HG02798 (cell line): ENCODE measurements at regions not wholly inside any gene's neighbourhood (a gene's known extent, or its start where the extent isn't known, plus 50 kb on each side); places are given as distances from the start of the nearest gene placed in this dataset.
"Not testable (repeated sequence)": the region's sequence is repeated elsewhere in the genome, so short reads cannot be mapped to it uniquely, and the experiment has no call there.

Experiments used
- ATAC-seq: cut with Tn5 transposase; IDR thresholded peaks from one replicate; pipeline ENCODE4 v1.9.1; 2021; ENCODE audit warnings: mild to moderate bottlenecking; ENCODE audit not compliant: unreplicated experiment, poor library complexity

DNA sequence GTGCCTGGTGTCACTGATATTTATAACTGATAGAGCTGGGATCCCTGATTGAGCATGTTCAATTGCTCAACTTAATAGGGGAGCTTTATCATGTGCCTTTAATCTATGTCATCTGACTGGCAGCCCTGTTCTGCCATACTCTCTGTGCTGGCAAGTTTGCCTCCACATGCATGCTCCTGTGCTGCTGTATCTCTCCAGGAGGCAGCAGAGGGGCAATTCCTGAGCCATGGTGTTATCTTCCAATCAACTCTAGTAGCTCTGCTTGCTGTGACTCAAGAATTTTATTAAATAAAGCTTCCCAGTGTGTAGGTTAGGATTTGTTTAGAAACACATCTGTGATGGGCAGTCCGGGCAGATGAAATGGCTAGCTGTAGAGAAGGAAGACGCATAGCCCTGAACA is 642.0 kb downstream of the KIF4B start:
- ATAC-seq: no peak

GRCh38 chr5:155661859-155662258 is 648.3 kb downstream of the KIF4B start:
- no peak for ATAC-seq

GRCh38 chr5:155665361-155665760 is 651.8 kb downstream of the KIF4B start:
- ATAC-seq: no peak

- not testable (repeated sequence) for ATAC-seq
Observed at GRCh38 chr5:155672001-155672400, 655.0 kb upstream of the SGCD start.

DNA sequence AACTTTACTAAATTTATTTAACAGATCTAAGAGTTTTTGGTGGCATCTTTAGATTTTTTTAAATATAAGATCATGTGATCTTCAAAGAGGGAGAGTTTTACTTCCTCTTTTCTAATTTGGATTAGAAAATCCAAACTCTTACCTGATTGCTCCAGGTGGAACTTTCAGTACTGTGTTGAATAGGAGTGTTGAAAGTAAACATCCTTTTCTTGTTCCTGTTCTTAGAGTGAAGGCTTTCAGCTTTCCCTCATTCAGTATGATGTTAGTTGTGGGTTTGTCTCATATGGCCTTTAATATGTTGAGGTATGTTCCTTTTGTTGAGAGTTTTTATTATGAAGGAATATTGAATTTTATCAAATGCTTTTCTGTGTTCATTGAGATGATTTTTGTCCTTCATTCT is 650.0 kb upstream of the SGCD start:
- ATAC-seq: no peak

GRCh38 chr5:155678371-155678770 is 648.6 kb upstream of the SGCD start:
- ATAC-seq: no peak

DNA sequence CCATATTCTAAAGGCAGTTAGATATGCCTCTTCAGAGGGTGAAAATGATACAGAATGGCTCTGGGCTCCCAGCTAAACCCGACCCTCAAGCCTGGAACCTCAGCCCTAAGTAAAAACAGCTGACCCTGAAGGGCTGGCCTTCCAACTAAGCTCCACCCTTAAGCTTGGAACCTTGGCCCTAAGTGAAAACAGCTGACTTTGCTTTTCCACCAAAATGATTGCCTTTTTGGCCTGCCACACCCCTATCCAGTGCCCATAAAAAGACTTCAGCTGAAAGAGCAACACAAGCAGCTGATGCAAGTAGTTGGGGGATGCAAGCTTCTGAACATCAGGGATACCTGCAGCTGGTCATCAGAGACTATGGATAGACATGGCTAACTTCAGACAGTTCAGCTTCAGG is 647.4 kb upstream of the SGCD start:
- no peak for ATAC-seq

DNA sequence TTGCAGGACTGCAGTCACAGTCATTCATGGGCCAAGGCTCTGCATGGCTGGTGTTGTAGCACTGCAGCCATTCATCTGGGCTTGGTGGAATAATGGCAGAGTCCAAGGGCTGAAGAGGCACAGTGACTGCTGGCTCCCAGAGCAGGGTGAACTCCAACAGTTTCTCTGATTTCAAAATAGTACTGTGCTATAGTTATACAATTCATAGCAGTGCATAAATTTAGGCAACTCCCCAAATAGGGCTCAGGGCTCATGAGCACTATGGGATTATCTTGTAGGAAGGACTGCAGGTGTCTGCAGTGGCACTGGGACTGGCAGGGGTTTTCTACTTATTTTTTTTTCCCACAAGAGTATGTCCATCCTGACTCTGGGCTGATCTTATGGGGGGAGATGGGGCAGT is 642.5 kb upstream of the SGCD start:
- ATAC-seq: no peak

GRCh38 chr5:155686131-155686530 is 640.8 kb upstream of the SGCD start:
- no peak for ATAC-seq

- no peak for ATAC-seq
Observed at GRCh38 chr5:155689406-155689805, 637.6 kb upstream of the SGCD start.

DNA sequence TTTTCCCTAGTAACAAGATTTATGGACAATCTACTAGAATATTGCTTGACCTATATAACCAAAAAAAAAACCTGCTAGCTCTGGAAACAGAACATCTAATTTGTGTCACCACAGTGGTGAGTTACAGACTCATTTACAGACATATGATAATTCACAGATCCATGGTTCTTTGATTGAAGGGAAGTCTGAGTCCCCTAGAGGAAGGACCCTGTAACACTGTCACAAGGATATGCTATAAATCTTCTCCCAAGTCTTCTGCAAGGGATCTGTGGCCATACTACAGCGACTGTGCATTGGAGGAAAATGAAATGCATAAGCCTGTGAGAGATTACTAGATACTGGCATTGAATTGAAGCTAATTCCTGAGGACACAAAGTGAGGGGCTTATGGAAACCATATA is 630.6 kb upstream of the SGCD start:
- no peak for ATAC-seq

- no peak for ATAC-seq
Observed at GRCh38 chr5:155697236-155697635, 629.7 kb upstream of the SGCD start.

DNA sequence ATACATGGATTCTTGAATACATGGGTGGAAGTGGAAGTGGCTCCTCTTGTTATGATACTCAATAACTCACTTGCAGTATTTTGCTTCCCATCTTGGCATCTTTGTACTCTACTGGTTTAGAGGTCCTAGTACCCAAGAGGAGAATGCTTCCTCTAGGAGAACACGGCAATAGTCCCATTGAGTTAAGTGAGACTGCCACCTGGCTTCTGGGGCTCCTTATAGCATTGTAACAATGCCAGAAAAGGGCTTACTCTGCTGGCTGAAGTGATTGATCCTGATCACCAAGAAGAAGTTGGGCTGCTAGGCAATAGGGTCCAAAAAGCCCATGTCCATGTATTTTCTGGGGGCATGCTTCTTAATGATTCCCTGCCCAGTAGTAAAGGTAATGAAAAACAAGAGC is 627.6 kb upstream of the SGCD start:
- ATAC-seq: no peak

DNA sequence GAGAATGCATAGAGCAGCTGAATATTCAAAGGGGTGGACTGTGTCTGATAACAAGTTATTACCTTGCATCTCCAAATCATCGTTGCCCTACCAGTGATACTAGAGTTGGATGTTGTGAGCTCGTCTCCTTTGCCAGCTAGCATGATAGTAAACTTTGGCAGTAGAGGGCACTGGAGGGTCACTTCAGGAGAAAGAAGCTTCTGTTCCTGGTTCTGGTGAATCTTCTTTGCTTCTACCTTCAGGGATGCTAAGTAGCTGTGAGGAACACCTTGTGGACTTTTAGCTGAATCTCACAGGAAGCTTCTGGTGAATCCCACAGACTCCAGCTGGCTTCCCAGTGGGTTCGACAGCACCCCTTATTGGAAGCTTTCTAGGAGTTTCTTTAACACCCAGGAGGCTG is 626.6 kb upstream of the SGCD start:
- no peak for ATAC-seq

DNA sequence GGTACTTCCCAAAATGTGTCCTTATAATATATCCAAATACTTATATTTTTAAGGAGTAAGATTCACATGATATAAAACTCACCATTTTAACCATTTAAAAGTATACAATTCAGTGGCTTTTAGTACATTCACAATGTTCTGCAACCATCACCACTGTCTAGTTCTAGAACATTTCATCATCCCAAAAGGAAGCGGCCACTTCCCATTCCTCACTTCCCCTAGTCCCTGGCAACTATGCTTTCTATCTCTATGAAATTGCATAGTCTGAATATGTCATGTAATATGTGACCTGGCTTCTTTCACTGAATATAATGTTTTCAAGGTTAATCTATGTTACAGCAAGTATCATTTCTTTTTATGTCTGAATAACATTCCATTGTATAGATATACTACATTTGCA is 615.1 kb upstream of the SGCD start:
- no peak for ATAC-seq

DNA sequence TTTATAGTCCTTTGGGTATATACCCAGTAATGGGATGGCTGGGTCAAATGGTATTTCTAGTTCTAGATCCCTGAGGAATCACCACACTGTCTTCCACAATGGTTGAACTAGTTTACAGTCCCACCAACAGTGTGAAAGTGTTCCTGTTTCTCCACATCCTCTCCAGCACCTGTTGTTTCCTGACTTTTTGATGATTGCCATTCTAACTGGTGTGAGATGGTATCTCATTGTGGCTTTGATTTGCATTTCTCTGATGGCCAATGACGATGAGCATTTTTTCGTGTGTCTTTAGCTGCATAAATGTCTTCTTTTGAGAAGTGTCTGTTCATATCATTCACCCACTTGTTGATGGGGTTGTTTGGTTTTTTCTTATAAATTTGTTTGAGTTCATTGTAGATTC is 612.5 kb upstream of the SGCD start:
- not testable (repeated sequence) for ATAC-seq

DNA sequence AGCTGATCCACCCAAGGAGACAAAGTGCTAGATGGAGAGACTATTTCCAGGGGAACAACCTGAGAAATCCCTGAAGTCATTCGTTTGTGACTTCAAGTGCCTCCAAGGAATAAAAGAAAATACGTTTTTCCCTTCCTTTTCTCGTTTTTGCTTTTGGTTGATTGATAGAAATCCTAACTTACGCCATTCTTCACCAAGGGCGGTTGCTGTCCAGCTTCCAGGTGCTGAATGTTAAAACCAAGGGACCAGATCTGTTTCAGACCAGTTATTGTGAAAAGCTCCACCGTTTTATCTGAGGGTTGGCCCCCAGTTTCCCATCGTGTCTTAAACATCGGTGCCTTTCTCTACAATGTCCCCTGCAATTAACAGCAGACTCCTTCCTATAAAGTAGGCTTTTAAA is 600.7 kb upstream of the SGCD start:
- ATAC-seq: no peak

- no peak for ATAC-seq
Observed at GRCh38 chr5:155727512-155728145, 599.3 kb upstream of the SGCD start.

DNA sequence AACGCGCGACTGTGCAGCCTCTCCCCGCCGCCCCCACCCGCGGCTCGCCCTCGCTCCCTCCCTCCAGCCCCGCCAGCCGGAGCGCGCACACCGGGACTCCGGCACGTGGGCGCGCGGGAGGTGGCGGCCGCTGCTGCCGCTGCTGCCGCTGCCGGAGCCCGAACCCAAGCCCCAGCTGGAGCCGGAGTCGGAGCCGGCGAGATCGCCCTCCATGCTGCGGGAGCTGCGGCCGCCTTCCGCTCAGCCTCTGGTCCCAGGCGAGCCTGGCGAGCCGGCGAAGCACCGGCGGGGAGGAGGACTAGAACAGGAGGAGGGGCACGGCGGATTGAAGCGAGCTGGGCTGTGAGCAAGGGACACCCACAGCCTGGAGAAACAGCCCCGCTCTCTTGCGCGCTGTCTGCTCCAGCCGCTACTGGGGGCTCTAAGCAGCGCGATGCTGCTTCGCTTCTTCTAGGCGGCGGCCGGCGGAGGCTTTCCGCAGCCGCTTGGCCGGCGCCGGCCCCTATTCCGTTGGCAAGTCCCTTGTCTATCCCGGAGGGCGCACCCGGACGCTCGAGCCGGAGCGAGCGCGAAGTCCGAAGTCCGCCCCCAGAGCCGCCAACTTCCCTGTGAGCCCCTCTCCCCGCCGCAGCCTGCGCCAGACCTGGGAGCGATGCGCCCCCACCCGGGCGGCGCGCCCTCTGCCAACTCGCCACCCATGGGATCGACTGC is 598.7 kb upstream of the SGCD start:
- no peak for ATAC-seq

- ATAC-seq: no peak
Observed at GRCh38 chr5:155728857-155729683, 597.9 kb upstream of the SGCD start.

GRCh38 chr5:155729684-155730059 is 597.3 kb upstream of the SGCD start:
- no peak for ATAC-seq
